ENCODE measurements at regions not wholly inside any gene's neighbourhood (a gene's known extent, or its start where the extent isn't known, plus 50 kb on each side); places are given as distances from the start of the nearest gene placed in this dataset.

DNA sequence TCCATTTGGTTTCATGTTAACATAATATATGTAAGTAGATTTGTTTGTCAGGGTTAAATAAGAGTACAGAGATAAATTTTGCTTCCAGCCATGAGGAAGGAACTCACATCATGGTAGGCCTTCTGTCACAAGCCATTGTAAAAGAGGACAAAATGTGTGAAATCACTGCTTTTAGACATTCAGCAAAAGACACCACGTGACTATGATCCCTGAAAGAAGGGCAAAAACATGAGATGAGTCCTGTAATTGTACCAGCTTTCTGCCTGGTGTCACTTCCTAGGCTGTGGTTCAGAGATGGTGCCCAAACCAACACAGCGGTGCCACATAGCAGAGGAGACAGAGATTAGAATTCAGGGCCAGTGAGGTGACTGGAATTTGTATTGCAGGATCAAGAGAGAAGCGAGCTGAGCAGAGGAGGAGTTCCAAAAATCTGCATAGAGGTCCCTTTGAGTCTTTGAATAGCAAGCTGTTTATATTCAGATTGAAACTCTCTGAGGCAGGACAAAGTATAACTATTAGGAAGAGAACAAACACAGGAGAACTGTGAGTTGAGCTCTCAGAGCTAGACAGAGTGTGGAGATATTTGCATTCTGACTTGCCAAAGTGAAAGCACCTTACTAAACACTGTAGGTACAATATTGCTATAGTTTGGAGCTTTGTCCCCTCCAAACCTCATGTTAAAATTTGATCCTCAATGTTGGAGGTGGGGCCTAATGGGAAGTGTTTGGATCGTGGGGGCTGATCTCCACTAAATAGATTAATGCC, 52.6 kb upstream of the PDE7B start:
- ChIA-PET CTCF (no interaction called here), RAD21 (ENCODE audit: low non-redundant PET in 1 of 2, low total read pairs in 2 of 2, uncharacterized antibody in 2 of 2, unreplicated experiment in 2 of 2) (no interaction called here), POLR2A (no interaction called here)
- Histone ChIP-seq H3K36me3 (ENCODE audit: control insufficient read depth in 1 of 2, insufficient read depth in 2 of 2, low read length in 2 of 2) (no peaks in the 10 kb centered on the region), H3K79me2 (ENCODE audit: insufficient read depth, low read length) (no peaks in the 10 kb centered on the region), H3K9me3 (ENCODE audit: control insufficient read depth in 1 of 2, insufficient read depth in 1 of 2, low read depth in 1 of 2, low read length in 2 of 2) (no peaks in the 10 kb centered on the region), H3K4me3 (replicated peaks in 1 of 2; ENCODE audit: low read depth in 1 of 2, low read length in 2 of 2) (no peak overlapping the region), H3K4me1 (ENCODE audit: control insufficient read depth in 1 of 2, insufficient read depth in 2 of 2, low read length in 2 of 2) (no peaks in the 10 kb centered on the region), H3K9me2 (ENCODE audit: insufficient read depth) (no peaks in the 10 kb centered on the region), H2AFZ (ENCODE audit: low read depth, low read length, poor library complexity, severe bottlenecking) (no peak overlapping the region), H4K20me1 (ENCODE audit: insufficient read depth) (no peaks in the 10 kb centered on the region), H3K27ac (ENCODE audit: low read depth, low read length) (no peak overlapping the region), H3K9ac (ENCODE audit: low read length) (no peak overlapping the region), H3K27me3 (ENCODE audit: insufficient read depth, low read length) (no peaks in the 10 kb centered on the region), H3K4me2 (ENCODE audit: low read length) (no peak overlapping the region)
- ATAC-seq (no peak), DNase-seq (ENCODE audit: low read depth, low spot score) (no peak)
- BruUV-seq (replicated peaks): no TSS peak
- intact Hi-C loops (cut with micrococcal nuclease): no loop called here
- TF ChIP-seq SIN3A (IDR thresholded peaks at IDR 0.05; ENCODE audit: low read depth): no peak
